SU-DHL-6 (cell line): ENCODE measurements at regions not wholly inside any gene's neighbourhood (a gene's known extent, or its start where the extent isn't known, plus 50 kb on each side); places are given as distances from the start of the nearest gene placed in this dataset.

ENCODE experiments used
- H2AFZ ChIP-seq: fragments of 200-600 bp; sonication (generic); 2 replicates; pipeline ENCODE4 v1.6.1; 2014; ENCODE audit warnings: low read depth, mild to moderate bottlenecking, moderate library complexity, mixed read lengths, antibody characterized with exemption, low read length; ENCODE audit not compliant: severe bottlenecking
- H3F3A ChIP-seq: fragments of 200-600 bp; shearing (Covaris generic); 2 replicates; pipeline ENCODE4 v1.6.0; 2016; ENCODE audit warnings: antibody characterized with exemption, mild to moderate bottlenecking; ENCODE audit not compliant: insufficient read depth
- H3K27ac ChIP-seq: fragments of 200-600 bp; sonication (generic); 2 replicates; pipeline ENCODE4 v1.5.1; 2016; ENCODE audit warnings: low read depth, mild to moderate bottlenecking, low read length, moderate library complexity, mixed read lengths
- H3K27me3 ChIP-seq: fragments of 200-600 bp; sonication (generic), shearing (Covaris generic); 2 replicates; pipeline ENCODE4 v1.6.0; 2014; ENCODE audit warnings: mild to moderate bottlenecking, low read length
- H3K36me3 ChIP-seq: fragments of 200-600 bp; sonication (generic); 2 replicates; pipeline ENCODE4 v1.6.1; 2014; ENCODE audit warnings: mild to moderate bottlenecking, low read length, mixed read lengths
- H3K4me2 ChIP-seq: fragments of 300-600, 200-600 bp; shearing (Covaris generic), sonication (generic); 2 replicates; pipeline ENCODE4 v1.6.0; 2014; ENCODE audit warnings: low read length, low read depth, mild to moderate bottlenecking; ENCODE audit not compliant: poor library complexity, severe bottlenecking
- H3K4me3 ChIP-seq: fragments of 200-600 bp; sonication (generic); 2 replicates; pipeline ENCODE4 v1.5.1; 2014; ENCODE audit warnings: antibody characterized with exemption, low read length, mild to moderate bottlenecking, mixed read lengths; ENCODE audit not compliant: insufficient read depth, poor library complexity, severe bottlenecking
- H3K79me2 ChIP-seq: fragments of 200-600 bp; sonication (generic); 2 replicates; pipeline ENCODE4 v1.6.1; 2014; ENCODE audit warnings: mild to moderate bottlenecking, low read length, moderate library complexity; ENCODE audit not compliant: insufficient read depth
- H3K9ac ChIP-seq: fragments of 200-600 bp; sonication (generic); 2 replicates; pipeline ENCODE4 v1.7.0; 2014; ENCODE audit warnings: mild to moderate bottlenecking, low read length
- H3K9me2 ChIP-seq: fragments of 200-600 bp; sonication (generic); replicated peaks from 2 replicates; pipeline ENCODE4 v1.6.1; 2014; ENCODE audit warnings: low read length; ENCODE audit not compliant: insufficient read depth
- H3K9me3 ChIP-seq: fragments of 200-600 bp; sonication (generic); 2 replicates; pipeline ENCODE4 v1.6.1; 2014; ENCODE audit warnings: low read length, mixed read lengths; ENCODE audit not compliant: insufficient read depth
- H4K20me1 ChIP-seq: fragments of 200-600 bp; sonication (generic); 2 replicates; pipeline ENCODE4 v1.6.1; 2014; ENCODE audit warnings: low read depth, mild to moderate bottlenecking, antibody characterized with exemption, low read length, moderate library complexity, mixed read lengths
- CTCF ChIP-seq: fragments of 200-600 bp; sonication (generic); IDR thresholded peaks from one replicate; pipeline ENCODE4 v1.5.1; 2017; ENCODE audit warnings: antibody characterized with exemption, mild to moderate bottlenecking, low read length, moderate library complexity; ENCODE audit not compliant: insufficient read depth, poor library complexity, severe bottlenecking
- EZH2phosphoT487 ChIP-seq: fragments of 200-600 bp; sonication (generic), shearing (Covaris generic); conservative IDR thresholded peaks from 2 replicates; pipeline ENCODE4 v1.6.1; 2018; ENCODE audit warnings: mild to moderate bottlenecking, antibody characterized with exemption, low read length, moderate library complexity, mixed read lengths

DNA sequence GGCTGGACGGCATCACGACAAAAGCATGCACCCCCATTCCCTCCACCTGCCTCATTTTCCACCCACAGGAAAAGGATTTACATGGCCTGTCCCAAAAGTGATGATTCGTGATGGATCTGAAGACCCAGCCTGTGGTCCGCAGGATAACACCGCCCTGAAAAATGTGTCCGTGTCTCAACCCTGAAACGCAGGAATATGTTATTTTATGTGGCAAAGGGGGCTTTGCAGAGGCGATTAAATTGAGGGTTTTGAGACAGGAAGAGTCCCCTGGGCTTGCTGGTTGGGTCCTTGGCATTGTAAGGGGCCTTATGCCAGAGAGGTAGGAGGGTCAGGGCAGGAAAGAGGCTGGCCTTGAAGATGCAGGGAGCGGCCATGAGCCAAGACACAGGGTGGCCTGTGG is 80.2 kb upstream of the PPP2R2D start:
- Histone ChIP-seq H3K9ac (no peak overlapping the region), H3K9me3 (no peaks in the 10 kb centered on the region), H3K27ac (no peak overlapping the region), H2AFZ (no peak overlapping the region), H3K27me3 (no peaks in the 10 kb centered on the region), H4K20me1 (no peaks in the 10 kb centered on the region), H3K79me2 (no peaks in the 10 kb centered on the region), H3K4me3 (no peak overlapping the region), H3F3A (no peaks in the 10 kb centered on the region), H3K36me3 (no peaks in the 10 kb centered on the region), H3K9me2 (no peaks in the 10 kb centered on the region), H3K4me2 (no peak overlapping the region)
- no peak for TF ChIP-seq CTCF
- no peak for TF ChIP-seq EZH2phosphoT487

DNA sequence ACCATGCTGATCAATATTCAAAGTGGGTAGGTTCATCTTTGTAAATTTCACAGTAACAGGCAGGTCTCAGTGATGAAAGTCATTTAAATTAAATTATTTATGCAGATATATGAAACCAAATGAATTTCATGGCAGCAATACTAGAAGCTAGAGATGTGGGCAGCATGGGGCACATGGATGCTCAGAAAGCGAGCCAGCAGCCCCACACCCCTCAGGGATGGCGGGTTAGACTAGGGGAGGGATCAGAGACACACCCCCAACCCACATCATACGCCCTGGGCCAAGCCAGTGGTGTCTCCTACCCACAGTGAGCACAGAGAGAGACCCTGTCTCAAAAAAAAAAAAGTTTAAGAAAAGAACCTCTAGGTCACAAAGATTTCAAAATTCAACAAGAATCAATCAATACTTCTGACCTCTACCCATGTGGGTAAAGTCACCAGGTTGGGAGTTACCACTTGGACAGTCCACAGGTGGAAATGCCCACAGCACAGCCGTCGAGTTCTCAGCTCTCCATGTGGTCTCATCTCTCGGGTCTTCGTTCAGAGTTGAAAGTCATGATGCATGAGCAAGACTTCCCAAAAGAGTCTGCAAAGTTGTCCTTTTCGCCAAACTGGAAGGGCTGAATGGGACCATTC is 79.3 kb upstream of the PPP2R2D start:
- Histone ChIP-seq H3F3A (no peaks in the 10 kb centered on the region), H3K9me2 (no peaks in the 10 kb centered on the region), H3K27me3 (no peaks in the 10 kb centered on the region), H2AFZ (no peak overlapping the region), H3K9me3 (no peaks in the 10 kb centered on the region), H3K36me3 (no peaks in the 10 kb centered on the region), H3K4me3 (no peak overlapping the region), H4K20me1 (no peaks in the 10 kb centered on the region), H3K79me2 (no peaks in the 10 kb centered on the region), H3K4me2 (no peak overlapping the region), H3K27ac (no peak overlapping the region), H3K9ac (no peak overlapping the region)
- TF ChIP-seq CTCF (no peak), EZH2phosphoT487 (no peak)

DNA sequence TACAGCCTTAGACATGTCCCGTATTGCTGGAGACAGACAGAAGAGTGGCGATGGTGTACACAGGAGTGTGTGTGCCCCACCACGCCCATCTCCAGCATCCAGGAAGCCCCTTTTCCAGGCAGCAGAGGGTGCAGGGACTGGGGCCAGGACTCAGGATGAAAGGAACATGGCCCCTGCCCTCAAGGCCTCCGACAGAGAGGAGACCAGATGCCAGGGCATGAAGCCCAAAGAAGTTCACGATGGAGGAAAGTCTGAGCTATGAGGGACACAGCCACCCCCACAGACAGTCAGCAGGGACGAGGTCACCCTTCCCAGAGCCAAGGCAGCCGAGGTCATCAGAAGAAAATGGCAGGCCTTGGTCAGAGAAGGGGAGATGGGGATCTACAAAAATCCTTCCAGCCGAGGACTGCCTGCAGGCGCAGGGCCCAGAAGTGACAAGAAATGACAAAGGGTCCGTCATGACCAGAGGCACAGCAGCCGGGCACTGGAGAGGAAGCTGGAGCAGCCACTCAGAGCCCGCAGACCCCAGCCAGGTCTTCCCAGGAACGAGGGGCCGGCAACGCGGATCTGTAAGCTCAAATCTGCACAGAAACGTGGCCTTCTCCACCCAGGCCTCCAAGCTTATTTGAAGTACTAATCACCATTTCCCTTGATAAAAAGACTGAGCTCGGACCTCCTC is 78.7 kb upstream of the PPP2R2D start:
- Histone ChIP-seq H3K4me3 (no peak overlapping the region), H3K9ac (no peak overlapping the region), H3K79me2 (no peaks in the 10 kb centered on the region), H3K27me3 (no peaks in the 10 kb centered on the region), H3K27ac (no peak overlapping the region), H3K9me3 (no peaks in the 10 kb centered on the region), H3K4me2 (no peak overlapping the region), H3K36me3 (no peaks in the 10 kb centered on the region), H2AFZ (no peak overlapping the region), H3K9me2 (no peaks in the 10 kb centered on the region), H4K20me1 (no peaks in the 10 kb centered on the region), H3F3A (no peaks in the 10 kb centered on the region)
- TF ChIP-seq EZH2phosphoT487: no peak
- TF ChIP-seq CTCF: no peak
